WTC11 (cell line): ENCODE measurements at regions not wholly inside any gene's neighbourhood (a gene's known extent, or its start where the extent isn't known, plus 50 kb on each side); places are given as distances from the start of the nearest gene placed in this dataset.

Experiments
- ATAC-seq: fragments of 200-7000 bp; cut with Tn5 transposase; 2 replicates; pipeline ENCODE4 v1.10.0; 2021; ENCODE audit warnings: mild to moderate bottlenecking, moderate library complexity
- CTCF ChIA-PET: fragments of 300-600 bp; sonication (Branson Sonifier 250); formaldehyde crosslinking; loops from one replicate; lab custom pipeline; 2021; ENCODE audit warnings: antibody characterized with exemption; lab: Charles Lee
- POLR2A ChIA-PET: fragments of 350-600 bp; sonication (Branson Sonifier 250); formaldehyde crosslinking; loops from one replicate; lab custom pipeline; 2021; ENCODE audit warnings: antibody characterized with exemption; lab: Charles Lee
- DNase-seq: peaks from one replicate; pipeline ENCODE4 v3.0.0; 2021; ENCODE audit warnings: low spot score
- H3K27ac Mint-ChIP-seq: 2 replicates; pipeline ENCODE4 v1.8.0; 2021; ENCODE audit warnings: mixed read lengths
- H3K27me3 Mint-ChIP-seq: 2 replicates; pipeline ENCODE4 v1.8.0; 2021; ENCODE audit warnings: low read depth, mild to moderate bottlenecking, moderate library complexity, mixed read lengths
- H3K36me3 Mint-ChIP-seq: 2 replicates; pipeline ENCODE4 v1.8.0; 2021; ENCODE audit warnings: mixed read lengths
- H3K4me1 Mint-ChIP-seq: 2 replicates; pipeline ENCODE4 v1.8.0; 2022; ENCODE audit warnings: mixed read lengths
- H3K4me3 Mint-ChIP-seq: 2 replicates; pipeline ENCODE4 v1.8.0; 2021; ENCODE audit warnings: mild to moderate bottlenecking, moderate library complexity, mixed read lengths
- H3K9me3 Mint-ChIP-seq: 2 replicates; pipeline ENCODE4 v1.8.0; 2021; ENCODE audit warnings: mixed read lengths
- AR ChIP-seq: fragments of 250-450 bp; sonication (Bioruptor Pico); IDR thresholded peaks from 2 replicates; pipeline ENCODE4 v1.9.0; 2021; ENCODE audit warnings: mild to moderate bottlenecking
- ATF6 ChIP-seq: sonication (generic); formaldehyde crosslinking; IDR thresholded peaks from 2 replicates; pipeline ENCODE4 v1.8.1; 2023; ENCODE audit warnings: mild to moderate bottlenecking, missing genetic modification reagents
- CBFB ChIP-seq: sonication (generic); formaldehyde crosslinking; IDR thresholded peaks from 2 replicates; pipeline ENCODE4 v1.8.1; 2022; ENCODE audit warnings: mild to moderate bottlenecking, low read depth, missing genetic modification reagents
- E2F5 ChIP-seq: sonication (generic); formaldehyde crosslinking; IDR thresholded peaks from 2 replicates; pipeline ENCODE4 v1.8.1; 2022; ENCODE audit warnings: mild to moderate bottlenecking, moderate library complexity, missing genetic modification reagents
- ERG ChIP-seq: fragments of 250-450 bp; sonication (Bioruptor Pico); IDR thresholded peaks from 2 replicates; pipeline ENCODE4 v1.8.0; 2021; ENCODE audit warnings: mild to moderate bottlenecking
- FOXK1 ChIP-seq: sonication (generic); formaldehyde crosslinking; IDR thresholded peaks from 2 replicates; pipeline ENCODE4 v1.8.0; 2022; ENCODE audit warnings: mild to moderate bottlenecking, moderate library complexity, missing genetic modification reagents
- GABPB1 ChIP-seq: sonication (generic); formaldehyde crosslinking; IDR thresholded peaks from 2 replicates; pipeline ENCODE4 v1.8.1; 2023; ENCODE audit warnings: mild to moderate bottlenecking, missing genetic modification reagents
- GRHL2 ChIP-seq: fragments of 250-450 bp; sonication (Bioruptor Pico); IDR thresholded peaks from 2 replicates; pipeline ENCODE4 v1.8.0; 2022; ENCODE audit warnings: mild to moderate bottlenecking, moderate library complexity; ENCODE audit not compliant: insufficient replicate concordance, severe bottlenecking
- HMGA2 ChIP-seq: fragments of 250-450 bp; sonication (Bioruptor Pico); IDR thresholded peaks from 2 replicates; pipeline ENCODE4 v1.4.0; 2021; ENCODE audit warnings: mild to moderate bottlenecking, moderate library complexity
- NFE2L1 ChIP-seq: sonication (generic); formaldehyde crosslinking; IDR thresholded peaks from 2 replicates; pipeline ENCODE4 v1.8.1; 2023; ENCODE audit warnings: missing genetic modification reagents
- RORB ChIP-seq: fragments of 250-450 bp; sonication (Bioruptor Pico); IDR thresholded peaks from 2 replicates; pipeline ENCODE4 v1.9.0; 2021; ENCODE audit warnings: mild to moderate bottlenecking
- SMAD3 ChIP-seq: sonication (generic); formaldehyde crosslinking; IDR thresholded peaks from 2 replicates; pipeline ENCODE4 v1.8.0; 2022; ENCODE audit warnings: missing genetic modification reagents, mild to moderate bottlenecking, borderline replicate concordance
- SP1 ChIP-seq: sonication (generic); formaldehyde crosslinking; conservative IDR thresholded peaks from 2 replicates; pipeline ENCODE4 v1.8.1; 2022; ENCODE audit warnings: missing genetic modification reagents
- TCF7 ChIP-seq: sonication (generic); formaldehyde crosslinking; IDR thresholded peaks from 2 replicates; pipeline ENCODE4 v1.8.0; 2022; ENCODE audit warnings: mild to moderate bottlenecking, low read depth, missing genetic modification reagents, moderate library complexity
- USF1 ChIP-seq: sonication (generic); formaldehyde crosslinking; IDR thresholded peaks from 2 replicates; pipeline ENCODE4 v1.8.0; 2022; ENCODE audit warnings: mild to moderate bottlenecking, missing genetic modification reagents
- ZBTB21 ChIP-seq: sonication (generic); formaldehyde crosslinking; IDR thresholded peaks from 2 replicates; pipeline ENCODE4 v1.8.1; 2023; ENCODE audit warnings: mild to moderate bottlenecking, missing genetic modification reagents, borderline replicate concordance
- ZBTB43 ChIP-seq: sonication (generic); formaldehyde crosslinking; IDR thresholded peaks from 2 replicates; pipeline ENCODE4 v1.8.1; 2023; ENCODE audit warnings: mild to moderate bottlenecking, missing genetic modification reagents
- ZMAT4 ChIP-seq: fragments of 250-450 bp; sonication (Bioruptor Pico); IDR thresholded peaks from 2 replicates; pipeline ENCODE4 v1.9.0; 2021; ENCODE audit warnings: mild to moderate bottlenecking
- ZNF396 ChIP-seq: fragments of 250-450 bp; sonication (Bioruptor Pico); IDR thresholded peaks from 2 replicates; pipeline ENCODE4 v1.8.0; 2021; ENCODE audit warnings: mild to moderate bottlenecking, moderate library complexity, borderline replicate concordance
- ZNF423 ChIP-seq: fragments of 250-450 bp; sonication (Bioruptor Pico); IDR thresholded peaks from 2 replicates; pipeline ENCODE4 v2.1.2; 2022; ENCODE audit warnings: mild to moderate bottlenecking, moderate library complexity
- ZSCAN18 ChIP-seq: fragments of 250-450 bp; sonication (Bioruptor Pico); IDR thresholded peaks from 2 replicates; pipeline ENCODE4 v2.1.2; 2022; ENCODE audit warnings: mild to moderate bottlenecking, moderate library complexity

GRCh38 chr14:22400655-22401259, 188.3 kb downstream of the DAD1 start (continued):
- TF ChIP-seq AR (CRISPR knock-in tag) (no peak), SMAD3 (CRISPR knock-in tag) (no peak), ERG (CRISPR knock-in tag) (no peak)

GRCh38 chr14:22399776-22400175, 189.2 kb downstream of the DAD1 start:
- no peak for ATAC-seq
- H3K9me3 Mint-ChIP-seq = no peaks in the 10 kb centered on the region
- H3K27ac Mint-ChIP-seq = no peak overlapping the region
- DNase-seq = no peak
- no peaks in the 10 kb centered on the region for H3K4me1 Mint-ChIP-seq
- POLR2A ChIA-PET = no interaction called here
- CTCF ChIA-PET = interaction anchor here (1.2 to 1.7 kb wide), 2 partner anchors 8 to 72 kb away, joined by 3 to 7 read pairs; no protein-coding TSS in a partner anchor
- no peaks in the 10 kb centered on the region for H3K36me3 Mint-ChIP-seq
- no peaks in the 10 kb centered on the region; the same call in 1 of the 2 replicates for H3K27me3 Mint-ChIP-seq
- no peak for TF ChIP-seq ZBTB43 (CRISPR knock-in tag)
- TF ChIP-seq GRHL2 (CRISPR knock-in tag) = no peak
- TF ChIP-seq SP1 (CRISPR knock-in tag) = no peak
- TF ChIP-seq RORB = no peak
- TF ChIP-seq ZBTB21 (CRISPR knock-in tag) = no peak
- TF ChIP-seq ZNF396 (CRISPR knock-in tag) = no peak
- no peak for TF ChIP-seq ATF6 (CRISPR knock-in tag)
- TF ChIP-seq GABPB1 (CRISPR knock-in tag) = no peak
- no peak for TF ChIP-seq FOXK1 (CRISPR knock-in tag)
- no peak for TF ChIP-seq USF1 (CRISPR knock-in tag)
- no peak for TF ChIP-seq NFE2L1 (CRISPR knock-in tag)
- TF ChIP-seq E2F5 (CRISPR knock-in tag) = no peak
- no peak for TF ChIP-seq SMAD3 (CRISPR knock-in tag)
- TF ChIP-seq TCF7 (CRISPR knock-in tag) = no peak
- TF ChIP-seq CBFB (CRISPR knock-in tag) = no peak
- no peak for TF ChIP-seq ZMAT4 (CRISPR knock-in tag)
- no peak for TF ChIP-seq ZSCAN18 (CRISPR knock-in tag)
- no peak for TF ChIP-seq HMGA2 (CRISPR knock-in tag)
- no peak for TF ChIP-seq ZNF423 (CRISPR knock-in tag)
- H3K4me3 Mint-ChIP-seq = no peak overlapping the region
